ENCODE measurements at regions not wholly inside any gene's neighbourhood (a gene's known extent, or its start where the extent isn't known, plus 50 kb on each side); places are given as distances from the start of the nearest gene placed in this dataset.

- TF ChIP-seq CTCF (optimal IDR thresholded peaks at IDR 0.05 in 1 of 3, IDR thresholded peaks at IDR 0.05 in 1 of 3, conservative IDR thresholded peaks at IDR 0.05 in 1 of 3; ENCODE audit: extremely low read depth in 1 of 3, insufficient read depth in 2 of 3, low read length in 3 of 3) (no peak), EZH2 (IDR thresholded peaks at IDR 0.05; ENCODE audit: low read length) (no peak)
These were observed 208.4 kb upstream of the ZNF521 start for GRCh38 chr18:25560369-25560768.

Measured in keratinocyte (primary cell).